Thoracic aorta (tissue), 2 donors: ENCODE measurements at regions not wholly inside any gene's neighbourhood (a gene's known extent, or its start where the extent isn't known, plus 50 kb on each side); places are given as distances from the start of the nearest gene placed in this dataset.

Experiments used
- ATAC-seq: fragments of 150-250 bp; one replicate; pipeline ENCODE4 v1.8.0; 2017; ENCODE audit warnings: low read depth; ENCODE audit not compliant: insufficient number of reproducible peaks, low FRiP score
- DNase-seq: peaks from one replicate; pipeline ENCODE4 v3.0.0-alpha.2; 2020; ENCODE audit warnings: low spot score
- H3K27ac ChIP-seq, 2 donors: fragments of 200-600 bp; sonication (generic); 1 replicate in 1 of 2; 2 replicates in 1 of 2; pipeline ENCODE4 v1.5.1; 2016; ENCODE audit warnings: mild to moderate bottlenecking in 2 of 2, moderate library complexity in 2 of 2
- H3K27me3 ChIP-seq: fragments of 200-600 bp; sonication (generic); replicated peaks from 2 replicates; pipeline ENCODE4 v1.6.0; 2016; ENCODE audit warnings: mild to moderate bottlenecking; ENCODE audit not compliant: insufficient read depth
- H3K36me3 ChIP-seq: fragments of 200-600 bp; sonication (generic); one replicate; pipeline ENCODE4 v1.5.1; 2016
- H3K4me1 ChIP-seq, 2 donors: fragments of 200-600 bp; sonication (generic); 1 replicate in 1 of 2; 2 replicates in 1 of 2; pipeline versions ENCODE4 v1.5.1 to v1.6.0; 2016; ENCODE audit warnings: low read depth in 2 of 2, mild to moderate bottlenecking in 1 of 2; ENCODE audit not compliant: control insufficient read depth in 1 of 2
- H3K4me3 ChIP-seq: fragments of 200-600 bp; sonication (generic); 2 replicates; pipeline ENCODE4 v1.5.1; 2016; ENCODE audit warnings: mild to moderate bottlenecking
- H3K9me3 ChIP-seq: fragments of 200-600 bp; sonication (generic); 2 replicates; pipeline ENCODE4 v1.5.1; 2016
- CTCF ChIP-seq: fragments of 200-600 bp; sonication (generic); IDR thresholded peaks from one replicate; pipeline ENCODE4 v1.5.1; 2019; ENCODE audit warnings: antibody characterized with exemption

GRCh38 chr7:15099074-15099473 is 196.5 kb upstream of the DGKB start:
- no peaks in the 10 kb centered on the region for H3K36me3 ChIP-seq
- H3K4me1 ChIP-seq = no peaks in the 10 kb centered on the region
- no peak for ATAC-seq
- DNase-seq = no peak
- no peaks in the 10 kb centered on the region for H3K9me3 ChIP-seq
- H3K4me3 ChIP-seq = no peak overlapping the region
- H3K27me3 ChIP-seq = no peaks in the 10 kb centered on the region
- H3K27ac ChIP-seq = no peak overlapping the region
- TF ChIP-seq CTCF = no peak

GRCh38 chr7:15096853-15097252 is 194.3 kb upstream of the DGKB start:
- no peak for TF ChIP-seq CTCF
- H3K4me3 ChIP-seq = no peak overlapping the region
- no peak for ATAC-seq
- H3K9me3 ChIP-seq = no peaks in the 10 kb centered on the region
- H3K27me3 ChIP-seq = no peaks in the 10 kb centered on the region
- no peaks in the 10 kb centered on the region for H3K4me1 ChIP-seq
- H3K27ac ChIP-seq = no peak overlapping the region
- no peak for DNase-seq
- H3K36me3 ChIP-seq = no peaks in the 10 kb centered on the region

DNA sequence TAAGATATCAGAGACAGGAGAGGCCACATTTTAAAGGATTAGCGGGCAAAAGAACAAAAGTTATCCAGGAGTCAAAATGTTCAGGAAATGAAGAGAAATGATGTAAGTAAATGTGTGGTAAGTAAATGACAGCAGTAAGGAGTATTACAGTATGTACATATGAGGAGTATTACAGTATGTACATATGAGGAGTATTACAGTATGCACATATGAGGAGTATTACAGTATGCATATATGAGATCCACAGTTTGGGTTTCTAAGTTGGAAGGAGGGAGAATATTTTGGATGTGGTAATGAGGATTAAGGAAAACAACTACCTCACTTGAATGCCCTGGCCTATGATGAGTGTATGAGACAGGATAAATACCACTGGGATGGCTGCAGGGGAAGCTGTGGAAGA is 192.4 kb upstream of the DGKB start:
- no peak overlapping the region for H3K4me3 ChIP-seq
- ATAC-seq = no peak
- no peaks in the 10 kb centered on the region for H3K4me1 ChIP-seq
- no peaks in the 10 kb centered on the region for H3K9me3 ChIP-seq
- TF ChIP-seq CTCF = no peak
- DNase-seq = no peak
- no peak overlapping the region for H3K27ac ChIP-seq
- no peaks in the 10 kb centered on the region for H3K27me3 ChIP-seq
- H3K36me3 ChIP-seq = no peaks in the 10 kb centered on the region

DNA sequence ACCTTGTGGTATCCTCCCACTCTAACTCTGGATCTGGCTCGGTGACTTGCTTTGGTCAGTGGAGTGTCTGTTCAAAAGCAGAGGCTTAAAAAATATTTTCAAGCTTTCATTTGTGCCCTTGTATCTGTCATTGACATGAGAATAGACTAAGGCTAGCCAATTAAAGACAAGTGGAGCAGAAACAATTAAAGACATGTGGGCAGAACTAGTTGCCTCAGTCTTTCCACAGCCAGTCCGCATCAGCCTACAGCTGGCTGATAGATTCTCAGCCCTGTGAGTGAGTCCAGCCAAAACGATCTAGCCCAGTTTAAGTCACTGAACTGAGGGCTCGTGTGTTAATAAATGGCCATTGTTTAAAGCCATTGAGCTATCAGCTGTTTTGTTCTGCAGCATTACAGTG is 185.2 kb upstream of the DGKB start:
- DNase-seq (no peak), ATAC-seq (no peak)
- Histone ChIP-seq H3K4me3 (no peak overlapping the region), H3K9me3 (no peaks in the 10 kb centered on the region), H3K27me3 (no peaks in the 10 kb centered on the region), H3K36me3 (no peaks in the 10 kb centered on the region), H3K27ac (no peak overlapping the region), H3K4me1 (no peaks in the 10 kb centered on the region)
- no peak for TF ChIP-seq CTCF

DNA sequence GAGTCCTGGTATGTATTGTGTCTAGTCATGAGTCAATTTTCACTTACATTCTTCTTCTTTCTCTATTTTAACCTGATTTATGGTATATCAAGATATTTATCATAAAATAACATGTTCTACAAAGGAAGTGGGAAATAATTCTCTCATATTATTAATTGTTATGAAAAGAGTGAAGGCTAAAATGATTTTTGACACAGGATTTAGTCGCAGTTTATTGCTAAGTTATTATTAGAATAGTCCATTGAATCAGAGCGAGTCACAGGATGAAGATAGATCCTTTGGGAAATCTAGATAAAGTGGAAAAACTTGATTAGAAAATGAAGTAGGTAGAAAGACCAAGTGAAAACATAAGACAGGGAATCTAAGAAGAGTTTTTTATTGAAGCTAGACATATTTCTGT is 184.3 kb upstream of the DGKB start:
- ATAC-seq = no peak
- no peak overlapping the region for H3K27ac ChIP-seq
- TF ChIP-seq CTCF = no peak
- no peak for DNase-seq
- H3K9me3 ChIP-seq = no peaks in the 10 kb centered on the region
- no peaks in the 10 kb centered on the region for H3K4me1 ChIP-seq
- H3K4me3 ChIP-seq = no peak overlapping the region
- no peaks in the 10 kb centered on the region for H3K27me3 ChIP-seq
- H3K36me3 ChIP-seq = no peaks in the 10 kb centered on the region
